ENCODE measurements at regions not wholly inside any gene's neighbourhood (a gene's known extent, or its start where the extent isn't known, plus 50 kb on each side); places are given as distances from the start of the nearest gene placed in this dataset.
"Not testable (repeated sequence)": the region's sequence is repeated elsewhere in the genome, so short reads cannot be mapped to it uniquely, and the experiment has no call there.

GRCh38 chr4:146072376-146072775 lies 103.1 kb upstream of the LSM6 start:
- DNase-seq, result no peak

- DNase-seq, result no peak
Observed at GRCh38 chr4:146071390-146071789, 104.1 kb upstream of the LSM6 start.

- no peak for DNase-seq
Observed at GRCh38 chr4:146063143-146063542, 112.4 kb upstream of the LSM6 start.

DNA sequence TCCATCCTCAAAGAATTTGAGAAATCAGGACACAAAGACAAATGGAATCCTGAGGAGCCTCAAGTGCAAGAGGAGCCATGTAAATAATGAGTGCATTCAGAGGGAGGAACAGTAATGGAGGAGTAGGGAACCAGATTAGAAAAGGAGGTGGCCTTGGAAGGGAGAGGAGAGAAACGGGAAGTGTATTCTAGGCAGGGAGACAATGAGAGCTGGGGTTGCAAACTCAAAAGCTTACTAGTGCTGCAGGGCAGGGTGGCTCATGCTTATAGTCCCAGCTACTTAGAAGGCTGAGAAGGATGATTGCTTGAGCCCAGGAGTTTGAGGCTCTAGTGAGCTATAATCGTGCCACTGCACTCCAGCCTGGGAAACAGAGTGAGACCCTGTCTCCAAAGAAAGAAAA lies 113.2 kb upstream of the LSM6 start:
- DNase-seq, result peak in 1 of 2 experiments; percentile 35

DNA sequence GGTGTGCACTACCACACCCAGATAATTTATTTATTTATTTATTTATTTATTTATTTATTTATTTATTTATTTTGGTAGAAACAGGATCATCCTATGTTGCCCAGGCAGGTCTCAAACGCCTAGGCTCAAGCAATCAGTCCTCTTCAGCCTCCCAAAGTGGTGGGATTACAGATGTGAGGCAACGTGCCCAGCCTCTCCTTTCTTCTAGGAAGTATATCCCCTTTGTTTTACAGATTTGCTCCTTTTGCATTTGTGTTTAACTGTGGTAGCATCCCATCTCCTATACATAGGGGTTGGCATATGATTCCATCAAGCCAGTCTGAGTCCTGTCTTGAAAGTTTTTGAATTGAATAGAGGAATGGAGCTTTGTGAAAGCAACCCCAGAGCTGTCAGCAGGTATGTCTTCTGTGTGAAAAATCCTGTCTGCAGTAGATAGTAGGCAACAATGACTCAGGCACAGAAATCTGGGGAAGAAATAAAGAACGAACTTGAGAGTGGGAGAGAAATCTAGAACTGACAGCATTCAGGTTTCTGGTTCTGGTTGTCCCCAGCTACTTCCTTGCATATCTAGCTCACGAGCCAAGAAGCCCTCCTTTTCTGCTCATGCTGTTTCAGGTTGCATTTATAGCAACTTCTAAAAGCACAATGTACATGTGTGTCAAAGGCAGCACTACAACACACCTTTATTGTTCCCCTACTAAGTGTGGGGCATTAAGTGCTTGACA lies 113.7 kb upstream of the LSM6 start:
- no peak for DNase-seq

DNA sequence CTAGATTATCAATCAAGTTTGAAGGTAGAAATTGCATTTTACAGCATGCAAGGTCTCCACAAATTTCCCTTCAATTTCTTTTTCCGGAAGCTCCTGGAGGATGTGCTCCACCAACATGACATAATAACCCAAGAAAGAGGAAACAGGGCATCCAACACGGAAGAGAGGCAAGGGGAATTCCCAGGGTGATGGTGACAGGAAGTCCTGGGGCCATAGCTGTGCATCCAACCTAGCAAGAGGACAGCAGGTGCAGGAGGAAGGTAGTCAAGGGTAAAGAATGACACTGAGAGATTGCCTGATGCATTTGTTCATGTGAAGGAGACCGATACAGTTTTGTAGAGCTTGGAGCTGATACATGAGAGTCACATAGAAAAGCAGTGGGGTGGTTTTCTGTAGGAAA lies 115.7 kb upstream of the LSM6 start:
- no peak for DNase-seq

- no peak for DNase-seq
Observed at GRCh38 chr4:146059151-146059550, 116.4 kb upstream of the LSM6 start.

DNA sequence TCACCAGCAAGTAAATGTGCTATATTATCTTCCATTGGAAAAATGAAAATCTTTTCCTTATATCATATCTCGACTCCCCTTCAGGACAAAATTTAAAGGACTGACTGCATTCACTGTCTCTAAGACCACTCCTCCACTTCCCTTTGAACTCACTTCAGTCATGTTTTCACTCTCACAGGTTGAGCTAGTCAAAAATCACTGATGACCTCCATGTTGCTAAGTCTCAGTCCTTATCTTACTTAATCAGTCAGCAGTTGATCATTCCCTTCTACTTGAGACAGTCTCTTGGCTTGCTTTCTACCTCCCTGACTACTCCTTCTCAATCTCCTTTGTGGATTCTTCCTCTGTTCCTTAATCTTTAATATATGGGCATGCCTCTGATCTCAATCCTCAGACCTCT lies 117.0 kb upstream of the LSM6 start:
- DNase-seq, result no peak

GRCh38 chr4:146054676-146055075 lies 116.1 kb upstream of the ZNF827 start:
- DNase-seq, result no peak

- DNase-seq, result no peak
Observed at GRCh38 chr4:146053891-146054290, 115.3 kb upstream of the ZNF827 start.

DNA sequence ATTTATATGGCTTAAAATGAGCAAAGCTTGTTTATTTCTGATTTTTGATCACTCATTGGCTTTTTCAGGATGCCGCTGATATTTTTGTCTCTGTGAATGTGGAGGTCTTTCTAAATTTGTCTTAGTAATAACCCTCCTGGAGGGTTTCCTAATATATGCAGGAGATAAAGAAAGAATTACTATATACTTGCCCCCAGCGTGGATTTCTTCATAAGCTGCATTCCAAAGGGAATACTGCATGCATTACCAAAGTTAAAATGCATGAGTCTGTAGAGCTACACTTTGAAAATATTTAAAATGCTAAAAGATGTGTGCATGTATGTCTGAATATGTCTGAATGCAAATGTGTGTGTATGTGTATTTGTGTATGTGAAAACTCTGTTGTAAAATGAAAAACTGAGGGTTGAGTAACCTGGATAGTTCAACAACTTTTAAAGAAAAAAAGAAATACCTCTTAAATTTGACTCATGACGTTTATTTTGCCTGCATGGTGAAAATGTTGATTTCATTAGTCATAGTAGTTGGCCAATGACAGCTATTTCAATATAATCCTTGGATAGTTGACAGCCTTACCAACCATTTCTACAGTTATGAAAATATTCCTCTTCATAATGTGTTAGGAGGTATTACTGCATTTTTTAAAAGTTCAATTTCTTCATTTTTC lies 113.2 kb upstream of the ZNF827 start:
- no peak for DNase-seq

- DNase-seq, result no peak
Observed at GRCh38 chr4:146051223-146051622, 112.6 kb upstream of the ZNF827 start.

DNA sequence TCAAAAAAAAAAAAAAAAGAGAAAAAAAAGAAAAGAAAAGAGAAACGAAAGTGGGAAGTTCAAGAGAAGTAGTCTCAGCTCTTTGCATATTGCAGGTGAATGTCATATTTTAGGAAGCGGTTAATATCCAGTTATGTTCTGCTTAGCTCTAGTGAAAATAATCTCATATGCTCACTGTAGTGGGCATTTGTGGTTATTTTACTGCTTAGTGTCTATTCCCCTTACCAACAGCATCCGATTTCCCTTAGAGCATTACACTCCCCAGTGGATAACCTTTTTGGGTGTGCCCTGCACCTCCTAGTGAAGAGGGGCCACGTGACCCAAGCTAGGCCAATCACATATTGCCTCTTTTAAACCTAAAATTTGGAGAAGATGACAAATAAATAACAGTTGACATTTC lies 111.2 kb upstream of the ZNF827 start:
- DNase-seq, result no peak

DNA sequence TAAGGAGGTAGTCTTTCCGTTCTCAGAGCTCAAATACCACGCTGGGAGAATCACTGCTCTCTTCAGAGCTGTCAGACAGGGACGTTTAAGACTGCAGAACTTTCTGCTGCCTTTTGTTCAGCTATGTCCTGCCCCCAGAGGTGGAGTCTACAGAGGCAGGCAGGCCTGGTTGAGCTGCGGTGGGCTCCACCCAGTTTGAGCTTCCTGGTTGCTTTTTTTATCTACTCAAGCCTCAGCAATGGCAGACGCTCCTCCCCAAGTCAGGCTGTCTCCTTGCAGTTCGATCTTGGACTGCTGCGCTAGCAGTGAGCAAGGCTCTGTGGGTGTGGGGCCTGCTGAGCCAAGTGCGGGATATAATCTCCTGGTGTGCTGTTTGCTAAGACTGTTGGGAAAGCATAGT lies 109.1 kb upstream of the ZNF827 start:
- DNase-seq, result not testable (repeated sequence)

DNA sequence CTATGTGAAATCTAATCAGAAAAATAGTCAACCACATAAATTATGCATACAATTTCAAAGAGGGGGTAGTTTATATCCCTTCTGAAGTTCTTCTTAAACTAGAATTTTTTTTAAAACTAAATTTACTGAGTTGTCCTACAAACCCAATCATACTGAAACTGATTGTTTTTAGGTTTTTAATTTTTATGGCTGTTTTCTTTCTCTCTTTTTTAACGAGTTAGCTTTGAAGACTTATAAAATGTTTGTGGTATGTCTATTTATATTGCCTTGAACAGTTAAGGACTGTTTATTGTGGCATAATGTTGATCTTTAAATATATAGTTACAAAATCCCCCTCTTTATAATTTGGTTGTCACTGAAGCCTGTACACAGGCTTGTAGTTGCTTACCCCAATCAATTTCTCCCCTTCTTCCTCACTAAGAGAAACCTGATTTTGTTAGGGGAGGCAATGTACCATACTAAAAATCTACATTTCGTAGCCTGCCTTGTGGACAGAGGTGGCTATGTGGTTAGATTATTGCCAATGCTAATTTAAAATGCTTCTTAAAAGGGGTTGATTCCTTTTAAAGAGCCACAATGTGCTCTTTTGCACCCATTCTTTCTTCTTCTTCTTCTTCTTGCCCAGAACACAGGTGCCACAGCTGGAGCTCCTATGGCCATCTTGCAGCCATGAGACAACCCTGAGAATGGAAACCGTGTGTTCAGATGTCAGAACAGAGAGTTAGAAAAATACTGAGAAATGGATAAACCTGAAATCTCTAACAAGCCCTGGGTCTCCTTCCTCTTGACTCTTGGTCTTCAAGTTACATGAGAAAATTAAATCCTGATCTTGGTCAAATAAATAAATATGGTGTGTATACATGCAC lies 102.7 kb upstream of the ZNF827 start:
- DNase-seq, result no peak

DNA sequence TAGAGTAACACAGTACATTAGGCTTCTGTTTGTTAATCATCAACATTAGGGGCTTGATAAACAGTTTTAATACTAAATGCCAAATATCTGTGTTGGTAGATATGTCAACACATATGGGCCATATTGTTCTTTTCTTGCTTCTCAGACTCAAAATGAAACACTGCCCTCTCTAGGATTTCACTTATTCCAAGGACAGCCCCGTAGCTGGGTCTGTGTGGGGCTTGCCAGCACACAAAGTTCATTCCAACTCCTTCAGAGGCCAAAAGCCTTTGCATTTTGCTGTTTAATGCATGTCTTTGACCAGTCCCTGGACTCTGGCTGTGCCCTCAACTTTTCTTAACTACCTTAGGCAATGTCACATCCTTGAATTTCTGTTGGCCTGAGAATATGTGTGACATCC lies 102.0 kb upstream of the ZNF827 start:
- DNase-seq, result no peak

- no peak for DNase-seq
Observed at GRCh38 chr4:146033149-146033548, 94.5 kb upstream of the ZNF827 start.

- DNase-seq, result no peak
Observed at GRCh38 chr4:146032234-146032860, 93.7 kb upstream of the ZNF827 start.

DNA sequence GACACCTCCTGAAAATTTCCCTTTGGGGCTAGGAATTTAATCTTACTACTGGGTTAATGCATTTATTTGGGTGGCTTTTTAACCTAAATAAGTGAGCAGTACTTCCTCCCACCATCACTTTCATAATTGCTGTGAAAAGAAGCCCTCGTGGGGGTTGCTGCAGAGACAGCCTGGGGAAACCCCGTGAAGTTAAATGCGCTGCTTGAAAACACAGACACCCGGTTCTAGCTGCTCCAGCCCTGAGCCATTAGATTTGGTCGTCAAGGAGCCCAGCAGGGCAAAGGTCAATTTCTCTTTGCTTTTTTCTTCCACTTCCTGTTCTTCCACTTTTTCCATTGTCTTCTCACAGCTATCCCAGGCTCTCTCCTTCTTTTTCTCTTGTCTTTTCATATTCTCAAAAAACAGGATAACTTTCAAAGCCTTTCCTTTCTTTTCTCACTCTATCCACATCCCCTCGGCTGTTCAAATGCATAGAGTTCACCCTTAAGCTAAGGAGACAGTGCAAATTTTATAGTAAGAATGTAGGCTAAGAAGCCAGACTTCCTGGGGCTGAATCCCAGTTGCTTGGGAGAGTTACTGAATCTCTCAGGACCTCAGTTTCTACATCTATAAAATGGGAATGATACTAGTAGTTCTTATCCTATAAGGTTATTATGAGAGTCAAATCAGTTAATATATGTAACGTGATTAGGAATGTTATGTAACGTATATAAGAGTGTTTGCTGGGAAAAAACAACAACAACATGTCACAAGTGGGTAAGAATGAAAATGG lies 91.5 kb upstream of the ZNF827 start:
- no peak for DNase-seq

GRCh38 chr4:146029147-146029546 lies 90.5 kb upstream of the ZNF827 start:
- no peak for DNase-seq

GRCh38 chr4:146027761-146028160 lies 89.1 kb upstream of the ZNF827 start:
- no peak for DNase-seq

- DNase-seq, result no peak
Observed at GRCh38 chr4:146023334-146023967, 84.8 kb upstream of the ZNF827 start.

Measured in Kasumi-1 (cell line).